Umbilical cord (tissue), 1 donor: ENCODE measurements at regions not wholly inside any gene's neighbourhood (a gene's known extent, or its start where the extent isn't known, plus 50 kb on each side); places are given as distances from the start of the nearest gene placed in this dataset.
"Not testable (repeated sequence)": the region's sequence is repeated elsewhere in the genome, so short reads cannot be mapped to it uniquely, and the experiment has no call there.

ENCODE experiments used
- DNase-seq: peaks from one replicate; pipeline ENCODE4 v3.0.0-alpha.2; 2015; ENCODE audit warnings: low spot score

- DNase-seq, result no peak
Measured at GRCh38 chr20:40890181-40890580, 138.4 kb upstream of the TOP1 start.

GRCh38 chr20:40890635-40891034 is 138.0 kb upstream of the TOP1 start:
- no peak for DNase-seq

GRCh38 chr20:40891351-40891750 is 137.3 kb upstream of the TOP1 start:
- DNase-seq, result no peak

GRCh38 chr20:40892642-40893041 is 136.0 kb upstream of the TOP1 start:
- DNase-seq, result no peak

GRCh38 chr20:40893610-40894236 is 134.9 kb upstream of the TOP1 start:
- DNase-seq, result peak; percentile 4

GRCh38 chr20:40894237-40894630 is 134.4 kb upstream of the TOP1 start:
- DNase-seq, result no peak

- DNase-seq, result peak; percentile 65
Measured at GRCh38 chr20:40895182-40895581, 133.4 kb upstream of the TOP1 start.

- DNase-seq, result peak; percentile 22
Measured at GRCh38 chr20:40896814-40897700, 131.6 kb upstream of the TOP1 start.

GRCh38 chr20:40899344-40899743 is 129.3 kb upstream of the TOP1 start:
- DNase-seq, result no peak

GRCh38 chr20:40900666-40901215 is 127.9 kb upstream of the TOP1 start:
- no peak for DNase-seq

GRCh38 chr20:40902661-40903060 is 126.0 kb upstream of the TOP1 start:
- DNase-seq, result no peak

- DNase-seq, result no peak
Measured at GRCh38 chr20:40908309-40908708, 120.3 kb upstream of the TOP1 start.

GRCh38 chr20:40909489-40909888 is 119.1 kb upstream of the TOP1 start:
- DNase-seq, result not testable (repeated sequence)

GRCh38 chr20:40910436-40910835 is 118.2 kb upstream of the TOP1 start:
- DNase-seq, result not testable (repeated sequence)

GRCh38 chr20:40911152-40911551 is 117.5 kb upstream of the TOP1 start:
- DNase-seq, result not testable (repeated sequence)

GRCh38 chr20:40913224-40914185 is 115.1 kb upstream of the TOP1 start:
- DNase-seq, result no peak

GRCh38 chr20:40915756-40916155 is 112.9 kb upstream of the TOP1 start:
- no peak for DNase-seq

GRCh38 chr20:40916276-40916675 is 112.3 kb upstream of the TOP1 start:
- DNase-seq, result no peak

- DNase-seq, result no peak
Measured at GRCh38 chr20:40920291-40920690, 108.3 kb upstream of the TOP1 start.

- DNase-seq, result no peak
Measured at GRCh38 chr20:40922865-40923264, 105.8 kb upstream of the TOP1 start.

GRCh38 chr20:40925829-40926510 is 102.7 kb upstream of the TOP1 start:
- DNase-seq, result no peak
